22Rv1 (cell line): ENCODE measurements at regions not wholly inside any gene's neighbourhood (a gene's known extent, or its start where the extent isn't known, plus 50 kb on each side); places are given as distances from the start of the nearest gene placed in this dataset.

Experiments used
- ZFX ChIP-seq: fragments of 450-650 bp; IDR thresholded peaks from 2 replicates; pipeline ENCODE4 v1.6.1; 2017; ENCODE audit warnings: antibody characterized with exemption, borderline replicate concordance
- TF ChIP-seq, protein P1 (sequence below): fragments of 450-650 bp; IDR thresholded peaks from 2 replicates; pipeline ENCODE4 v1.5.1; 2017; ENCODE audit warnings: mild to moderate bottlenecking

DNA sequence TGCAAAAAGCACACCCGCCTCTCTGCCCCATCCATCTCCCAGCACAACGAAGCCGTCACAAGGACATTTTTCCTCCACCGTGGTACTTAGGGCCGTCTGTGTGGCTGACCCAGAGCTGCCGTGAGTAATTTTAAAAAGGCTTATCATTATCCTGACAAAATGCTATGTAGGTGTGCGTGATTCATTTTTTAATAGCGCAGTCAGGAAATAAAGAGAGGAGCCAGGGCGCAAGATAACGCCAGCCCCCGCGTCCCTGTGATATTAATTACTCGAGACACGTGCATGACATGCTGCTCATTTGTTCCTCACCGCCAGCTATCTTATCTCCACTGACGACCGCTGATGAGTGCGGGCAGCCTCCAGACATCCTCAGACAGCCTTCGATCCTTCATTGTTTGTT, 332.7 kb upstream of the PFKP start:
- TF ChIP-seq, protein P1, sequence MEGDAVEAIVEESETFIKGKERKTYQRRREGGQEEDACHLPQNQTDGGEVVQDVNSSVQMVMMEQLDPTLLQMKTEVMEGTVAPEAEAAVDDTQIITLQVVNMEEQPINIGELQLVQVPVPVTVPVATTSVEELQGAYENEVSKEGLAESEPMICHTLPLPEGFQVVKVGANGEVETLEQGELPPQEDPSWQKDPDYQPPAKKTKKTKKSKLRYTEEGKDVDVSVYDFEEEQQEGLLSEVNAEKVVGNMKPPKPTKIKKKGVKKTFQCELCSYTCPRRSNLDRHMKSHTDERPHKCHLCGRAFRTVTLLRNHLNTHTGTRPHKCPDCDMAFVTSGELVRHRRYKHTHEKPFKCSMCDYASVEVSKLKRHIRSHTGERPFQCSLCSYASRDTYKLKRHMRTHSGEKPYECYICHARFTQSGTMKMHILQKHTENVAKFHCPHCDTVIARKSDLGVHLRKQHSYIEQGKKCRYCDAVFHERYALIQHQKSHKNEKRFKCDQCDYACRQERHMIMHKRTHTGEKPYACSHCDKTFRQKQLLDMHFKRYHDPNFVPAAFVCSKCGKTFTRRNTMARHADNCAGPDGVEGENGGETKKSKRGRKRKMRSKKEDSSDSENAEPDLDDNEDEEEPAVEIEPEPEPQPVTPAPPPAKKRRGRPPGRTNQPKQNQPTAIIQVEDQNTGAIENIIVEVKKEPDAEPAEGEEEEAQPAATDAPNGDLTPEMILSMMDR = no peak
- no peak for TF ChIP-seq ZFX
